Middle frontal gyrus (tissue), 1 donor: ENCODE measurements at regions not wholly inside any gene's neighbourhood (a gene's known extent, or its start where the extent isn't known, plus 50 kb on each side); places are given as distances from the start of the nearest gene placed in this dataset.

ENCODE experiments used
- DNase-seq: peaks from one replicate; pipeline ENCODE4 v3.0.0-alpha.2; 2015; ENCODE audit warnings: low spot score; ENCODE audit errors: extremely low spot score

GRCh38 chr14:47739541-47739940 is 64.1 kb upstream of the MDGA2 start:
- DNase-seq, result no peak

- DNase-seq, result no peak
Measured at GRCh38 chr14:47730296-47730695, 54.9 kb upstream of the MDGA2 start.
